HuH-7.5 (cell line): ENCODE measurements at regions not wholly inside any gene's neighbourhood (a gene's known extent, or its start where the extent isn't known, plus 50 kb on each side); places are given as distances from the start of the nearest gene placed in this dataset.
"Not testable (repeated sequence)": the region's sequence is repeated elsewhere in the genome, so short reads cannot be mapped to it uniquely, and the experiment has no call there.

Experiments used
- DNase-seq: peaks from one replicate; pipeline ENCODE4 v3.0.0; 2011; ENCODE audit warnings: low spot score

- no peak for DNase-seq
Measured at GRCh38 chr2:184205048-184205596, 393.2 kb upstream of the ZNF804A start.

GRCh38 chr2:184206045-184206444 is 392.3 kb upstream of the ZNF804A start:
- DNase-seq, result no peak

DNA sequence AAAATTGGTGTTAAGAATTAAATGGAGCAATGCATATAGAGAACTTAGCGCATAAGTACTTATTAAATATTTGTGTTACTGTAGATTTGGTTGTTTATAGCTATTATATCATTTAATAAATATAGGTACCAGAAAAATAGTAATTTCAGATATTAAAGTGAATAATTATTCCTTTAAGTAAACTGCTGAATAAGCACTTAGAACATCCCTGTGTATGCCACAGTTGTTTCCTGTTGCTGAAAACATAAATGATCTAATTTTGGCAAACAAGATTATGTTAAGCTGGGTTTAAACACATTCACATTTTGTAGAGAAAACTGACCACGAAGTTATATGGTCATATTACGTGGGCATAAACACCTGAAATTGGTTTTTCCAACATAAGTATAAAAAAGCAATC is 388.0 kb upstream of the ZNF804A start:
- no peak for DNase-seq

- no peak for DNase-seq
Measured at GRCh38 chr2:184215745-184216144, 382.6 kb upstream of the ZNF804A start.

- DNase-seq, result no peak
Measured at GRCh38 chr2:184256611-184257010, 341.7 kb upstream of the ZNF804A start.

GRCh38 chr2:184261331-184261730 is 337.0 kb upstream of the ZNF804A start:
- no peak for DNase-seq

DNA sequence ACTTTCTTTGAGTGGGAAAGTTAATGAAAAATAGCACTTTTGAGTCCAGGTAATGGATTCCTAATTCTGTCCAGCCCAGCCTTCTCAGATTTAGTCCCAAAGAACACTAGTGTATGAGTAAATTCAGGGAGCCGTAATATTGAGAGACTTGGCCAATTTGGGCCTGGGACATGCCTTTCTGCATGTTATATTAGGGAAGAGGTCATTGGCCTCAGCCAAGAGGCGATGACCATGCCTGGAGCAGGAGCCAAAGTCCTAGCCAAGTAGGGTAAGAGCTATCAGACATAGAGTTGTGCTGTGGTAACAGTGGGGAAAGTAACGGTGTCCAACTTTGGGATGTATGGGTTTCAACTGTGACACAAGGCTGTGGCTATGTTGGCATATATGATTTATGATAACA is 336.5 kb upstream of the ZNF804A start:
- DNase-seq, result no peak

GRCh38 chr2:184268900-184269477 is 329.3 kb upstream of the ZNF804A start:
- no peak for DNase-seq

GRCh38 chr2:184270660-184271059 is 327.7 kb upstream of the ZNF804A start:
- no peak for DNase-seq

- DNase-seq, result no peak
Measured at GRCh38 chr2:184272056-184272455, 326.3 kb upstream of the ZNF804A start.

DNA sequence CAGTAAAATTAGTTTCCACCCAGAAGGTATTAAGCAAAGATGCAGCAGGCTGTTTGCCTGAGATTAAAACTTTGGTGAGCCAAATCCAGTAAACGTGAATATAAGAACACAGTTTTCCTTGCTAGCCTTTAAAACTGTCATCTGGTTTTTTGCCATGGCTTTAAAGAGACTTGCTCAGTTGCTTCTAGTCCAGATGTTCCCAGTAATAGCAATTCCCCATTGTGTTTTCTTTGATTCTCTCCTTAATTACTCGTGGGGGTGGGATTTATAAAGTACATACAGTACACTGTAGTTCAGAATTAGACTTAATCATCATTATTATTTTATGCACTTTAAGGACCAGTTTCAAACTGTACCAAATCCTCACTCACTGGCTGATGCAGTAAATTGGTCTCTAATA is 303.5 kb upstream of the ZNF804A start:
- DNase-seq, result no peak

- no peak for DNase-seq
Measured at GRCh38 chr2:184297085-184297484, 301.2 kb upstream of the ZNF804A start.

DNA sequence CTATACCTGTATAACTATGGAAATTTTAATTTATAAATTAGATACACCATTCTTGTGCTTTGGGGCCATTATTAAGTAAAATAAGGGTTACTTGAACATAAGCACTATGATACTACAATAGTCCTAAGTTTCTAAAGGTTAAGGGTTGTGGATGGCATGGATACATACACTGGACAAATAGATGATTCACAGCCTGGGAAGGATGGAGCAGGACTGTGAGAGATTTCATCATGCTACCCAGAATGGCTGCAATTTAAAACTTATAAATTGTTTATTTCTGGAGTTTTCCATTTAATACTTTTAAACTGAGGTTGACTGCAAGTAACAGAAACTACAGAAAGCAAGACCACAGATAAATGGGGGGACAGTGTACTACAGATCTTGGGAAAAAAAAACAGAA is 295.8 kb upstream of the ZNF804A start:
- DNase-seq, result no peak

- DNase-seq, result no peak
Measured at GRCh38 chr2:184304006-184304405, 294.3 kb upstream of the ZNF804A start.

DNA sequence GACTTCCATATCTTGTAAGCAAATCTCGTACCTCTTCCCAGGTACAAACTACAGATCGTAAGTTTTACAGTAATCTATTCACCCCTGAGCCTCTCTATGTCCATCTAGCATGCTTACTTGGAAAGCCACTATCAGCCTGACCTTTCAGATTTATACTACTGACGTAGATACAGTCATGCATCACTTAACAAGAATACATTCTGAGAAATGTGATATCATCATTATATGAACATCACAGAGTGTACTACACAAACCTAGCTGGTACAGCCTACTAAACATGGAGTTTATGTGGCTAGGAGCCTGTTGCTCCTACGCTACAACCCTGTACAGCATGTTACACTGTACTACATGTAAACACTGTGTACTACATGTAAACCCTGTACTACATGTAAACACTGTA is 293.2 kb upstream of the ZNF804A start:
- no peak for DNase-seq

DNA sequence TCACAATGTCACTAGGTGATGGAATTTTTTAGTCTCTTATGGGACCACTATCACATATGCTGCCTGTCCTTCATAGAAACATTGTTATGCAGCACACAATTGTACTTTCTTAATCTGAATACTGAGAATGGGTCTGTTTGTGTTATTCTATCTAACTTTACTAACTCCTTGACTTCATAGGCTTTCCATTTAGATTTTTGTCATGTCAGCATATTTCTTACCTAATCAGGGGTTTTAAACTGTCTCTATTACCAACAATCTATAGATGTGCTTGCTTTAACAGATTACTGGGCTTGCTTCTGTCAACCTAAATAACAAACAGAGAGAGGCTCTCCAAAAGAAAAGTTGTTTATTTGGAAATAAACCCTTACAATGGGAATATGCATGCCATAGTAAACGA is 289.6 kb upstream of the ZNF804A start:
- DNase-seq, result no peak

- DNase-seq, result no peak
Measured at GRCh38 chr2:184312970-184313369, 285.4 kb upstream of the ZNF804A start.

GRCh38 chr2:184314829-184315228 is 283.5 kb upstream of the ZNF804A start:
- no peak for DNase-seq

- DNase-seq, result no peak
Measured at GRCh38 chr2:184316921-184317320, 281.4 kb upstream of the ZNF804A start.

GRCh38 chr2:184322615-184323014 is 275.7 kb upstream of the ZNF804A start:
- DNase-seq, result no peak

- DNase-seq, result no peak
Measured at GRCh38 chr2:184326066-184326465, 272.3 kb upstream of the ZNF804A start.

GRCh38 chr2:184327805-184328204 is 270.5 kb upstream of the ZNF804A start:
- not testable (repeated sequence) for DNase-seq

DNA sequence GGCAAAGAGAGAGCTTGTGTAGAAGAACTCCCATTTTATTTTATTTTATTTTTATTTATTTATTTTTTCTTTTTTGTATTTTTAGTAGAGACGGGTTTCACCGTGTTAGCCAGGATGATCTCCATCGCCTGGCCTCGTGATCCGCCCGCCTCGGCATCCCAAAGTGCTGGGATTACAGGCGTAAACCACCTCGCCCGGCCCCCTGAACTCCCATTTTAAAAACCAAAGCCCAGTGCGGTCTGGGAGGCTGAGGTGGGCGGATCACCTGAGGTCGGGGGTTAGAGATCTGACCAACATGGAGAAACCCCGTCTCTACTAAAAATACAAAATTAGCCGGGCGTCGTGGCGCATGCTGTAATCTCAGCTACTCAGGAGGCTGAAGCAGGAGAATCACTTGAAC is 267.8 kb upstream of the ZNF804A start:
- not testable (repeated sequence) for DNase-seq

DNA sequence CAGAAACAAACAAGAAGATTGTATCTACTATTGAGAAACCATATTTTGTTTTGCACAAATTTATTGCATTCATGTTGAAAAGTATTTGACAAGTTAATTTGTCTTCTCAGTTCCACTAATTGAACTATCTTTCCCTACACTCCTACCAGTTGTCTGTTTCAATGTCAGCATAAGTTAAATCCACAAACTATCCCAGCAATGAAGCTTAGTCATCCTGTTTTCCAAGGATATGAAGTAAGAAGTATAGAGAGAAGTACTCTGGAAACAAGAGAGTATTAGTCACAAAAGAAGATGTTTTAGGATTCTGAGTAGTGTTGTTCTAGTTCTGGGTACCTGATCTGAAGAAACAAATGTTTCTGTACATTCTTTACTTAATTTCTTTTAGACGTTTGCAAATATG is 261.6 kb upstream of the ZNF804A start:
- DNase-seq, result no peak
